Fibroblast of lung (primary cell): ENCODE measurements at regions not wholly inside any gene's neighbourhood (a gene's known extent, or its start where the extent isn't known, plus 50 kb on each side); places are given as distances from the start of the nearest gene placed in this dataset.

Source experiments
- EZH2 ChIP-seq: IDR thresholded peaks from 2 replicates; pipeline ENCODE4 v1.5.1; 2012; ENCODE audit warnings: low read length, control low read depth, mild to moderate bottlenecking; ENCODE audit errors: missing control alignments
- TF ChIP-seq, protein P1 (sequence below), 2 donors: IDR thresholded peaks in 1 of 2; conservative IDR thresholded peaks in 1 of 2; 1 replicate in 1 of 2; 2 replicates in 1 of 2; pipeline ENCODE4 v1.5.1; 2011 to 2012; ENCODE audit warnings: low read length in 2 of 2, control low read depth in 1 of 2, inconsistent platforms in 1 of 2, low read depth in 1 of 2, mild to moderate bottlenecking in 1 of 2

GRCh38 chr4:187767158-187767557 lies 228.4 kb upstream of the ZFP42 start:
- TF ChIP-seq, protein P1, sequence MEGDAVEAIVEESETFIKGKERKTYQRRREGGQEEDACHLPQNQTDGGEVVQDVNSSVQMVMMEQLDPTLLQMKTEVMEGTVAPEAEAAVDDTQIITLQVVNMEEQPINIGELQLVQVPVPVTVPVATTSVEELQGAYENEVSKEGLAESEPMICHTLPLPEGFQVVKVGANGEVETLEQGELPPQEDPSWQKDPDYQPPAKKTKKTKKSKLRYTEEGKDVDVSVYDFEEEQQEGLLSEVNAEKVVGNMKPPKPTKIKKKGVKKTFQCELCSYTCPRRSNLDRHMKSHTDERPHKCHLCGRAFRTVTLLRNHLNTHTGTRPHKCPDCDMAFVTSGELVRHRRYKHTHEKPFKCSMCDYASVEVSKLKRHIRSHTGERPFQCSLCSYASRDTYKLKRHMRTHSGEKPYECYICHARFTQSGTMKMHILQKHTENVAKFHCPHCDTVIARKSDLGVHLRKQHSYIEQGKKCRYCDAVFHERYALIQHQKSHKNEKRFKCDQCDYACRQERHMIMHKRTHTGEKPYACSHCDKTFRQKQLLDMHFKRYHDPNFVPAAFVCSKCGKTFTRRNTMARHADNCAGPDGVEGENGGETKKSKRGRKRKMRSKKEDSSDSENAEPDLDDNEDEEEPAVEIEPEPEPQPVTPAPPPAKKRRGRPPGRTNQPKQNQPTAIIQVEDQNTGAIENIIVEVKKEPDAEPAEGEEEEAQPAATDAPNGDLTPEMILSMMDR (conservative IDR thresholded peaks at IDR 0.05 in 1 of 2, IDR thresholded peaks at IDR 0.05 in 1 of 2; ENCODE audit: low read depth in 1 of 2, low read length in 2 of 2): no peak
- no peak for TF ChIP-seq EZH2
